DOHH2 (cell line): ENCODE measurements at regions not wholly inside any gene's neighbourhood (a gene's known extent, or its start where the extent isn't known, plus 50 kb on each side); places are given as distances from the start of the nearest gene placed in this dataset.
"Not testable (repeated sequence)": the region's sequence is repeated elsewhere in the genome, so short reads cannot be mapped to it uniquely, and the experiment has no call there.

Experiments used
- CTCF ChIP-seq: fragments of 200-600 bp; sonication (generic); IDR thresholded peaks from one replicate; pipeline ENCODE4 v1.5.1; 2014; ENCODE audit warnings: antibody characterized with exemption, mild to moderate bottlenecking, low read depth, low read length; ENCODE audit not compliant: poor library complexity, severe bottlenecking
- EZH2phosphoT487 ChIP-seq: fragments of 200-600 bp; sonication (generic); IDR thresholded peaks from 2 replicates; pipeline ENCODE4 v1.6.1; 2017; ENCODE audit warnings: borderline replicate concordance, mild to moderate bottlenecking, antibody characterized with exemption, low read length, moderate library complexity, mixed read lengths

GRCh38 chr21:10348150-10348549 is 173.2 kb upstream of the TPTE start:
- not testable (repeated sequence) for TF ChIP-seq CTCF, EZH2phosphoT487
